ENCODE measurements at regions not wholly inside any gene's neighbourhood (a gene's known extent, or its start where the extent isn't known, plus 50 kb on each side); places are given as distances from the start of the nearest gene placed in this dataset.

DNA sequence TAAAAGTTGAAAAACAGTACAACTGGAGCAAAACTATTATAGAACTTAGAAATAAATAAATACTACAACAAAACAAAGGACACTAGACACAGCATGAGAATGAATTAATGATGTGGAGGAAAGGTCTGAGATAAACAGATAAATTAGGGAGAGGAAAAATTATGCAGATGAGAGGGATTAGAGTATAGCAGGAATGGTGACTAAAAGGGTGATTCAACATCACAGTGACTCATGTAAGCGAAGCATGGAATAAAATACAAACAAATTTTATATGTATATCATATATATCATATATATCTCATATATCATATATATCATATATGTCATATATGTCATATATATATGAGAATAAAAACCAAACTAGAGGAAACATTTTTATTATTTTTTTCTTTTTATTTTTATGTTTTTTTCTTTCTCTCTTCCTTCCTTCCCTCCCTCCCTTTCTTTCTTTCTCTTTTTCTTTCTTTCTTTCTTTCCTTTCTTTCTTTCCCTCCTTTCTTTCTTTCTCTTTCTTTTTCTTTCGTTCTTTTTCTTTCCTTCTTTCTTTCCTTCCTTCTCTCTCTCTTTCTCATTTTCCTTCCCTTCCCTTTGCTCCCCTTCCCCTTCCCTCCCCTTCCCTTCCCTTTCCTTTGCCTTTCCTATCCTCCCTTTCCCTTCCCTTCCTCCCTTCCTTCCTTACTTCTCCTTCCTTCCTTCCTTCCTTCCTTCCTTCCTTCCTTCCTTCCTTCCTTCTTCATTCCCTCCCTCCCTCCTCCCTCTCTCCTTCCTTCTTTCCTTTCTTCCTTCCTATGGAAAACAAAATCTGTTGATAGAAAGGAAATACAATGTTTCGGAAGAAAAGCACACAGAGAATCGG lies 1014.6 kb downstream of the GRIK2 start:
- Histone ChIP-seq H3K4me1 (no peaks in the 10 kb centered on the region), H3K4me3 (no peak overlapping the region), H3K9me3 (no peaks in the 10 kb centered on the region), H3K27me3 (no peaks in the 10 kb centered on the region), H3K36me3 (no peaks in the 10 kb centered on the region), H3K27ac (no peak overlapping the region)
- intact Hi-C loops (cut with DNase I): no loop called here
- DNase-seq: no peak
- no peak for TF ChIP-seq POLR2A (IDR thresholded peaks at IDR 0.05)
- TF ChIP-seq, protein P1, sequence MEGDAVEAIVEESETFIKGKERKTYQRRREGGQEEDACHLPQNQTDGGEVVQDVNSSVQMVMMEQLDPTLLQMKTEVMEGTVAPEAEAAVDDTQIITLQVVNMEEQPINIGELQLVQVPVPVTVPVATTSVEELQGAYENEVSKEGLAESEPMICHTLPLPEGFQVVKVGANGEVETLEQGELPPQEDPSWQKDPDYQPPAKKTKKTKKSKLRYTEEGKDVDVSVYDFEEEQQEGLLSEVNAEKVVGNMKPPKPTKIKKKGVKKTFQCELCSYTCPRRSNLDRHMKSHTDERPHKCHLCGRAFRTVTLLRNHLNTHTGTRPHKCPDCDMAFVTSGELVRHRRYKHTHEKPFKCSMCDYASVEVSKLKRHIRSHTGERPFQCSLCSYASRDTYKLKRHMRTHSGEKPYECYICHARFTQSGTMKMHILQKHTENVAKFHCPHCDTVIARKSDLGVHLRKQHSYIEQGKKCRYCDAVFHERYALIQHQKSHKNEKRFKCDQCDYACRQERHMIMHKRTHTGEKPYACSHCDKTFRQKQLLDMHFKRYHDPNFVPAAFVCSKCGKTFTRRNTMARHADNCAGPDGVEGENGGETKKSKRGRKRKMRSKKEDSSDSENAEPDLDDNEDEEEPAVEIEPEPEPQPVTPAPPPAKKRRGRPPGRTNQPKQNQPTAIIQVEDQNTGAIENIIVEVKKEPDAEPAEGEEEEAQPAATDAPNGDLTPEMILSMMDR (IDR thresholded peaks at IDR 0.05): no peak
- no peak for TF ChIP-seq POLR2AphosphoS5 (IDR thresholded peaks at IDR 0.05)
- TF ChIP-seq EP300 (IDR thresholded peaks at IDR 0.05): no peak
- WGBS, 2 donors: 78 to 83% methylated on average over 4 of the region's 4 CpGs

DNA sequence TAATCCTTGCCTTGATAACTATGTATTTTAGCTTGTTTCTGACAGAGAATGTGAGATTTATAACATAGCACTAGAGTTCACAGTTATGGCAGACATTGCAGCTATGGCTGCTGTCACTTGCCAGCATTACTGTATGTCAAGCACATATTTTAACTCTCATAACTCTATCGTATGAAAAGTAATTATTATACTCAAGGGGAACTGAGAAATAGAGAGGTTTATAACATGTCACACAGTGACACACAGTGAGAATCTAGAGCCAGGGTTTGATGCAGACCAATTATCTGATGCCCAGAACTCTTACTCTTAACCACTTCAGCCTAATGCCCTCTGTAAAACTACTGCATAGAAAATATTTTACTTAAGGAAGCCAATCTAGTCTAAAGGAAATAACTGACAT lies 1012.4 kb downstream of the GRIK2 start:
- H3K27ac ChIP-seq: no peak overlapping the region
- no peak overlapping the region for H3K4me3 ChIP-seq
- intact Hi-C loops (cut with DNase I): no loop called here
- 86 to 88% methylated on average over 1 of the region's 1 CpG for WGBS, 2 donors
- DNase-seq: no peak
- no peaks in the 10 kb centered on the region for H3K4me1 ChIP-seq
- no peaks in the 10 kb centered on the region for H3K9me3 ChIP-seq
- no peaks in the 10 kb centered on the region for H3K27me3 ChIP-seq
- TF ChIP-seq EP300 (IDR thresholded peaks at IDR 0.05): no peak
- H3K36me3 ChIP-seq: no peaks in the 10 kb centered on the region

DNA sequence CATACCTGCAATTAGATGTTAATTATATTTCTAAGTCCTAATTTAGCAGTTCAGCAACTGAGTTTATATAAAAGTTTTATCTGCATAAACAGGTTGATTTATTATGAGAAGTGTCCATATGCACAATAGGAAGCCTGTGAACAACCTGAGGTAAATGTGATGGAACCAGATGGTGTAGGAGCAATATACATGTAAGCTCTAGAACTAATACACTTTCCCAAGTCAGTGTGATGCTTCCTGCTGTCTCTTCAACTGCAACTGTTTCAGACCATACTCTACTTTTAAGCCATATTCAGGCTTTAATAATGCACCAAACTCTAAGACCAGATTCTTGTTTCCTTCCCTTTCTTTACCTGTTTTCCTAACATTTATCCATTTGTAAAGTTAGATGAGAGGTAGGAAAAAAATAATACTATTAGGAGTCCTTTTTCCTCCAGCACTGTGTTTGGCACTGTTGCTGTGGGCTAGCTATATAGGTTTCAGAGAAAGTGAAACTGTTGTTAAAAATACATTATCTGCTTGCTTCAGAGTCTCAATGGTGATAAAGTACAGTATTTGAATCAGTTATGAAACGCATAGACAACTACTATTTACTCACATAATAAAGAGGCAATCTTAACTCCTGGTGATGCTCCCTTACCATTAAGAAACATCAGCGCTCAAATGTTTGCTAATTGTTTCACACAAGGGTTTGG lies 1009.3 kb downstream of the GRIK2 start:
- H3K4me3 ChIP-seq: no peak overlapping the region
- no peaks in the 10 kb centered on the region for H3K4me1 ChIP-seq
- H3K27ac ChIP-seq: no peak overlapping the region
- no peaks in the 10 kb centered on the region for H3K27me3 ChIP-seq
- no peaks in the 10 kb centered on the region for H3K36me3 ChIP-seq
- intact Hi-C loops (cut with DNase I): no loop called here
- no peaks in the 10 kb centered on the region for H3K9me3 ChIP-seq
- TF ChIP-seq POLR2A (IDR thresholded peaks at IDR 0.05) (no peak), POLR2AphosphoS5 (IDR thresholded peaks at IDR 0.05) (no peak), EP300 (IDR thresholded peaks at IDR 0.05) (no peak)
- TF ChIP-seq, protein P1 (IDR thresholded peaks at IDR 0.05): no peak
- DNase-seq: no peak
- 61 to 88% methylated on average over 2 of the region's 2 CpGs for WGBS, 2 donors

DNA sequence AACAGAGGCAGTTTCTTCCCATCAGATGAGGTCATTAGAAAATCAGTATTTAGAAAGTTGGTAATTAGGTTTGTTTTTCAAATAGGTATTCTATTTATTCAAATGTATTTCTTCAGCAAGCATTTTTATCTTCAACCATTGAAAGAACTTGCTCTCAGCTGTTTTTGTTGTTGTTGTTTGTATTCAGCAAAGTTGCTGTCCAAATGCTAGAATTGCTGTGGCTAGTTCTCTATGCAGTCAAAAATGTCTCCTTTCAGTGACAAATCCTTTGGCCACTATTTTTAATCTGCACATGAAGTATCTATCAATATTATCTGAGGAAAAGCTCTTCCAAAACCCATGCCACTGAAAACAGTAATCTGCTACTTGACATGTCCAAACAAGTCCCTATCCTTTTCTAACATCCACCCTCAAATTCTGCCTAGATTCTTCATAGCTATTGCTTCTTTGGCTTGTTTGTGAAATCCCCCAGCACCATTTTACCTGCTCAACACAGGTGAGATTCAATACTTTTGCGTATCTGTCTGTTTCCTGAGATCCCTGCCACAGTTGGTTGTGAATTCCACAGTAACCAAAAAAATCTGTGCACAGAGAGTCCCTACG lies 1005.4 kb downstream of the GRIK2 start:
- WGBS, 2 donors: 34 to 62% methylated on average over 2 of the region's 2 CpGs
- peaks cover 0 to 5% (median 1%) of the 10 kb centered on the region in 4 donors for H3K9me3 ChIP-seq
- H3K4me1 ChIP-seq: no peaks in the 10 kb centered on the region
- H3K36me3 ChIP-seq: no peaks in the 10 kb centered on the region
- TF ChIP-seq, protein P1 (IDR thresholded peaks at IDR 0.05): no peak
- no peak for TF ChIP-seq EP300 (IDR thresholded peaks at IDR 0.05)
- no peak for TF ChIP-seq POLR2AphosphoS5 (IDR thresholded peaks at IDR 0.05)
- TF ChIP-seq POLR2A (IDR thresholded peaks at IDR 0.05): no peak
- no peak overlapping the region for H3K27ac ChIP-seq
- H3K4me3 ChIP-seq: no peak overlapping the region
- intact Hi-C loops (cut with DNase I): no loop called here
- no peak for DNase-seq
- H3K27me3 ChIP-seq: no peaks in the 10 kb centered on the region

DNA sequence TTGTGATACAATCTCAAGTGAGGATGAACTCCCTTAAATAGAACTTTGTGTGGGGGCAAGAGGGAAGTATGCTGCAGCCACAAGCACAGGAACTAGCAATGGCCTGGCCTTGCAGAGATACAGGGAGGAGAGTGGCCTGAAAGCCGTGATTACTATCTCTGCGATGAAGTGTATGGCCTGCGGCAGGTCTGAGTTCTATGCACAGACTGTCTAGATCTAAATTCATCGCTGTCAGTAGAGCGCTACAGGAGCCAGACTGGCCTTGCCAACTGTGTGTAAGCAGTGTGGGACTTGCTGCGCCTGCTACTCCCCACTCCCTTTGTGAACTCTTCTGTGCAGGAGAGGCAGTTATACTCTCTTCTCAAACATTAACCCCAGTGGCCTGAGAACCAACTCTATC lies 997.0 kb downstream of the GRIK2 start:
- Histone ChIP-seq H3K27me3 (no peaks in the 10 kb centered on the region), H3K4me1 (peaks cover 0 to 11% (median 0%) of the 10 kb centered on the region in 4 donors), H3K27ac (no peak overlapping the region), H3K9me3 (peaks cover 0 to 5% (median 1%) of the 10 kb centered on the region in 4 donors), H3K4me3 (no peak overlapping the region), H3K36me3 (no peaks in the 10 kb centered on the region)
- intact Hi-C loops (cut with DNase I): no loop called here
- 67 to 79% methylated on average over 6 of the region's 6 CpGs for WGBS, 2 donors
- TF ChIP-seq, protein P1 (IDR thresholded peaks at IDR 0.05): no peak
- TF ChIP-seq POLR2A (IDR thresholded peaks at IDR 0.05) (no peak), POLR2AphosphoS5 (IDR thresholded peaks at IDR 0.05) (no peak), EP300 (IDR thresholded peaks at IDR 0.05) (no peak)
- no peak for DNase-seq
